AG08396 (cell line): ENCODE measurements at regions not wholly inside any gene's neighbourhood (a gene's known extent, or its start where the extent isn't known, plus 50 kb on each side); places are given as distances from the start of the nearest gene placed in this dataset.
A peak's percentile ranks its signal among the peaks of the same experiment; 100 is the strongest.

Experiments
- DNase-seq: peaks from one replicate; pipeline ENCODE4 v3.0.0; 2012; ENCODE audit warnings: low spot score, mixed read lengths

GRCh38 chr10:89829262-89829886, 128.0 kb downstream of the KIF20B start:
- DNase-seq: no peak

DNA sequence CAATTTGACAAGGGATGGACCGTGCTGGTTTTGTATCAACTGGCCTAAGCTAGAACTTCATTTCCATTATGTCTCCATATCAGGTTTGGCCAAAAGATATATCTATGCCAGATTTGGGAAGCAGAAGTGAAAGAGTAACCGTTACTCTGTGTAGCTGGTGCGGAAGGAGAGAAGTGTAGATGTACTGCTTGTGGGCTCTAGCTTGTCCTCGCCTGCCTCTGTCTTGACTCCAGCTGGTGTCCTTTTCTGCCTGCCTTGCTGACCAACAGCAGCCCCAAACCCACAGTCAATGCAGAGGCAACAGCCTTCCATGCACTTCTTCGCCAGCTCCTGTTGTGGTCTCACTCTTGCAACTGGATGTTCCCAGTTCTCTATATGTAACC, 128.5 kb downstream of the KIF20B start:
- no peak for DNase-seq

- DNase-seq: no peak
Observed at GRCh38 chr10:89830624-89831023, 129.2 kb downstream of the KIF20B start.

- no peak for DNase-seq
Observed at GRCh38 chr10:89836840-89837164, 135.4 kb downstream of the KIF20B start.

GRCh38 chr10:89837165-89838043, 136.0 kb downstream of the KIF20B start:
- DNase-seq: peak; percentile 36

DNA sequence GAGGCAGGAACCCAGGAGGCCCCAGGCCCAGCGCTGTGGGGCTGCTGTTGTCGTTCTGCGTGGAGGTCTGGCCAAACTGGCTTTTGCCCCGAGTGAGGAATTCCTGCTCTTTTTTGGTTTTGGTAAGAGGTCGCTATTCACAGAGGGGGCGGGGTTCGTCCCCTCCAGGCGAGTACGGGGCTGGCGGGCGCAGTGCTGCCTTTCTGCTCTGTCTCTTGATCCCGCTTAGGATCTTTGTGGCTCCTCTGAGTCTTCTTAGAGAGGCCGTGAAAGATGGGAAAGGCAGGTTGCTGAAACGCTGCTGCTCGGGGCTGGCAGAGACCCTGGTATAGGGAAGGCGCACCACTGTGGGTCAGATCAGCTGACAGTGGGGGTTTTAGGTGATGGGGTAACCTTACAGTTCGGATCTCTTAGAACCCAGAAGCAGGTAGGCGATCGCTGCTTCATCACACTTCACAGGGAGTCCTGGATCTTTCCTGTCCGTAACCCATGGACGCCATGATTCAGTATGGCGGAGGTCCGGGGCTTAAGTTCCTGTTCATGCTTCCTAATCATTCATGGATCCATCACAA, 136.7 kb downstream of the KIF20B start:
- DNase-seq: no peak

DNA sequence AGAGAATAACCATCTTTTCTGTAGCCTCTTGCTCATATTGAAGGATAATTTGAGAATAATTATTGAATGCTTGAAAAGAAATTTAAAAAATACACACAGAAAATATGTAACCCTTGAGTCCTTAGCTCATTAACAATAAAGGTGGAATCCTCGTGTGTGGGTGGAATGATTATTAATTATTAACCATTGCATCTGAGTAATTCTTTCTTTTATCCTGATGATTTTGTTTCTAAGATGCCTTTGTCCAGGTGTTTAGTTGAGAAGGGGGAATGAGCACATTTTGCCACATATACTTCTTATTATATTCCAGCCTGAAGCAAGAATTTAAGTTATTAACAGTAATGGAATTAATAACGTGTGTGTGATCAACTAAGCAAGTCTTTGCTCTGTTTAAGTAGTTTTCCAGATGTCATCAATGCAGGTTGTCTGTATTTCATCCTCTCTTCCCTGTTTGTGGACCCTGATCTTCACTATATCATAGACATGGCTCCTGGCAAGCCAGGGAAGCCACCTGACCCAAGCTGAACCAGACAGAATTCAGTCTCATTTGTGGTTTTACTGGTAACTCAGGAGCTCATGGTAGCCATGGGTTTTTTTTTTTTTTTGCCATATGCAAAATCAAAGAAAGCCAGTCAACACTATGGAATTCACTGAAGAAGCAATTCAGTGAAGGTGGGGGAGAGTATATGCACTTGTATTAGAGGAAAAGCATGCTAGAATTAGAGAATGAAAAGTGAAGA, 144.3 kb downstream of the KIF20B start:
- no peak for DNase-seq

- DNase-seq: no peak
Observed at GRCh38 chr10:89846281-89846630, 144.9 kb downstream of the KIF20B start.

GRCh38 chr10:89846786-89847185, 145.4 kb downstream of the KIF20B start:
- no peak for DNase-seq

GRCh38 chr10:89852872-89853271, 151.5 kb downstream of the KIF20B start:
- DNase-seq: no peak

DNA sequence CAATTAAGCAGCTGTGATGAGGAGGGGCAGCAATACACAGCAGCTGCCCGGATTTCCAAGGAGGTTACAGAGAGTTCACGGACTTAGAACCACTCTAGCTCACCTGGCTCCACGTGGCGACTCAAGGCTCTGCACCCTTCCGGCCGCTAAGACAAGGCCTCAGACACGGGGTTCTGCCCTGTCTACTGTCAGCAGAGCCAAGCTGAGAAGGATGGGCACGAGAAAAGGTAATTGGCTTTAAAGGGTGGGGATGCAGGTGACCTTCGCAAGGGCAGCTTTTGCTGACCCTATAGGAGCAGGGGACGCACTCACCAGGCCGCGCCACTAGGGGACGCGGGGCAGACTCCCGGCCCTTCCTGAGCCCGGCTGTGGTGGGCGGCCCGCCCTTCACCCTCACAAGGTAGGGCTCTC, 152.4 kb downstream of the KIF20B start:
- DNase-seq: no peak

GRCh38 chr10:89857431-89858042, 156.1 kb downstream of the KIF20B start:
- DNase-seq: no peak

DNA sequence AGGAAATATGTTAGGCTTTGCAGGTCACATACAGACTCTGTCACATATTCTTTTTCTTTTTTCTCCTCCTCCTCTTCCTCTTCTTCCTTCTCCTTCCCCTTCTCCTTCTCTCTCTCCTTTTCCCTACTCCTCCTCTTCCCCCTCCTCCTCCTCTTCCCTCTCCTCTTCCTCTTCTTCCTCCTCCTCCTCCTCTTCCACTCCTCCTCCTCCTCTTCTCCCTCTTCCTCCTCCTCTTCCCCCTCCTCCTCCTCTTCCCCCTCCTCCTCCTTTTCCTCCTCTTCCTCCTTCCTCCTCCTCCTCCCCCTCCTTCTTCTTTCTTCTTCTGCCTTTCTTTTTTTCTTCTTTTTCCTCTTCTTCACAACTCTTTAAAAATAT, 159.8 kb downstream of the KIF20B start:
- DNase-seq: no peak

- DNase-seq: no peak
Observed at GRCh38 chr10:89861584-89862301, 160.4 kb downstream of the KIF20B start.

GRCh38 chr10:89867964-89868363, 166.6 kb downstream of the KIF20B start:
- no peak for DNase-seq

DNA sequence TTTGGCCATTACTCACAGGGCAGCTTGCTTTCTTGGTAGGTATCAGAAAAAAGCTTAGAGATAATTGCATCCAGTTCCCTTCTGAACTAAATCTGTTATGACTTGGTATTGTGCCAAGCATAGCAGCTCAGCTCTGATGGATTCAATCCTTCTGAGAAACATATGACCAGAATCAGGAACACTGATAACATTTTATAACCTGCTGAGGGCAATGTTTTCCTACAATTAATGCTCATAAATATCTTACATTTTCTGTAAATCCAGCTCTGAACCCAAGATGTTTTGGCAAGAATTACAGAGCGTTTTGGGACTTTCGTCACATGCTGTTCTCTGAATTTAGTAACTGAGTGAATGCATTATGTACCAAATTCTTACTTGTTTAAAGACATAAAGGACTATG, 167.8 kb downstream of the KIF20B start:
- no peak for DNase-seq

DNA sequence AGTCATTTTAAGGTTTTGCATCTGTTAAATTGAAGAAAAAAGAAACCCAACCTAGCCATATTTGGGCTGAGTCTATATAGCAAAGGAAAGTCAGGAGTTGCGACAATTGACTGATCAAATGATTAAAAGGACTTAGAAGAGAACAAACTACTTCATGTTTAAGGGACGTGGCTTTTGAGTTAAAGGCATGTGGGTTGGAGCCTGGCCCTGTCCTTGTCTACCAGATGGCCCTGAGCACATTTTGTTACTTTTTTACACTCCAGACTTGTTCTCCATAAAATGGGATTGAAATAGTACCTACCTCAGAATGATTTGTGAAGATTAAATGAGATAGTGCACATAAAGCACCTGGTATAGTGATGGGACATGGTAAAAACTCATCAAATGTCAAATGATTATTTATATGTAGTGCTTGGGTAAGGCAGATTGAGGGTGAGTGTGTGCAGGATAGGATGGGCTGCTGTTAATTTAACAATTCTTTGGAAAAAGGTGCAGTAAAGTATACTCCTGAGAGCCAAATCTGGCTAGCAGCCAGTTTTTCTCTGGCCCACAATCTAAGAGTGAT, 168.3 kb downstream of the KIF20B start:
- DNase-seq: no peak

GRCh38 chr10:89870936-89871335, 169.5 kb downstream of the KIF20B start:
- no peak for DNase-seq

GRCh38 chr10:89873055-89873454, 171.7 kb downstream of the KIF20B start:
- DNase-seq: no peak

DNA sequence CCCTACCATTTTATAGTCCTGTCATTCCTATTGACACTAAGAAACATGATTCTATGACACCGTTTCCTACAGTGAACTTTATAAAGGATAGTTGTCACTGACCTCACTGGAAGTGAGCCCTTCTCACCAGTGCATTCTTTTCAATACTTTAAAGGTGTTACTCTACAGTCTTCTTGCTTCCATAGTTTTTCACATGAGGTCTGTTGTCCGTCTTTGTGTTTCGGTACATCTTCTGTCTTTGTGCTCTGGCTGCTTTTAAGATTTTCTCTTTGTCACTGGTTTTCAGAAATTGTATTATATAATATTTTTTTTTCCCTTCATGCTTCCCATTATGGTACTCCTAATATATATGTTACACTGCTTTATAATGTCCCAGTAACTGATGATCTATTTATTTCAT, 174.2 kb downstream of the KIF20B start:
- no peak for DNase-seq

GRCh38 chr10:89879121-89879520, 177.7 kb downstream of the KIF20B start:
- DNase-seq: no peak
